HG02938 (cell line): ENCODE measurements at regions not wholly inside any gene's neighbourhood (a gene's known extent, or its start where the extent isn't known, plus 50 kb on each side); places are given as distances from the start of the nearest gene placed in this dataset.
A peak's percentile ranks its signal among the peaks of the same experiment; 100 is the strongest.

ENCODE experiments used
- ATAC-seq: cut with Tn5 transposase; IDR thresholded peaks from one replicate; pipeline ENCODE4 v1.9.1; 2021; ENCODE audit warnings: mild to moderate bottlenecking, moderate library complexity; ENCODE audit not compliant: unreplicated experiment

DNA sequence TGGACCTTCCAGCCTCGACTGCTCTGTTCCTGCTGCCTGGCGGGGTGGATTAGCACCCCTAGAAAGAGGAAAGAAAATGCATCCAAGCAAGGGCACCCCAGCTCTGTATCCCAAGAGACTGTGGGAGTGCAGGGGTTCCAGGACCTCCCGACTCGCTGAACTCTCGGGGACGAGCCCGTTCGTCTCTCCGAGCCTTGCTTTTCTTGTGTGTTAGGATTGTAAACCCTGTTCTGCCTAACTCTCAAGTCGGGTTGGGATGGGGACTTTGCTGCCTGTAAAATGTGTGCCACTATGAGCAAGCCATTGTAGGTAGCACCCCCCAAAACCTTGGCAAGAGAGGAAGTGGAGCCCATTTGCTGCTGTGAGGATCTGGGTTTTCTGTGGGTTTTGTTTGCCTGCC lies 73.2 kb upstream of the VRK1 start:
- no peak for ATAC-seq

- no peak for ATAC-seq
These were observed 72.0 kb upstream of the VRK1 start for GRCh38 chr14:96725232-96725631.

DNA sequence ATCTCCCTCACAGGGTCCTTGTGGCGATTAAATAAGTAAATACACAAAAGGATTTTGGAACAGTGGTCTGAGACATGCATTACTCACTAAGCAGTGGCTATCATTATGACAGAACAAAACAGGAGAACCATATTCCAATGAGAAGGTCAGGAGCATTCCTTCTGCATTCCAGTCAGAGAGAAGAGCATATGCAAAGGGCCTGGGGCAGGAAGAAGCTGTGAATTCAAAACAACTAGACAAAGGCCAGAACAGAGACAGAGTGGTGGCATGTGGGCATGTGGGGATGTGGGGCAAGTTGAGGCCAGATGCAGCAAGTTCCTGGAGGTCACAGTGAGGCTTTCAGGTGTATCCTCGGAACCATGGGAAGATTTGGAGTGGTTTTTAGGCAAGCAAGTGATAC lies 70.1 kb upstream of the VRK1 start:
- ATAC-seq = no peak

GRCh38 chr14:96727491-96727890 lies 69.7 kb upstream of the VRK1 start:
- ATAC-seq = no peak

DNA sequence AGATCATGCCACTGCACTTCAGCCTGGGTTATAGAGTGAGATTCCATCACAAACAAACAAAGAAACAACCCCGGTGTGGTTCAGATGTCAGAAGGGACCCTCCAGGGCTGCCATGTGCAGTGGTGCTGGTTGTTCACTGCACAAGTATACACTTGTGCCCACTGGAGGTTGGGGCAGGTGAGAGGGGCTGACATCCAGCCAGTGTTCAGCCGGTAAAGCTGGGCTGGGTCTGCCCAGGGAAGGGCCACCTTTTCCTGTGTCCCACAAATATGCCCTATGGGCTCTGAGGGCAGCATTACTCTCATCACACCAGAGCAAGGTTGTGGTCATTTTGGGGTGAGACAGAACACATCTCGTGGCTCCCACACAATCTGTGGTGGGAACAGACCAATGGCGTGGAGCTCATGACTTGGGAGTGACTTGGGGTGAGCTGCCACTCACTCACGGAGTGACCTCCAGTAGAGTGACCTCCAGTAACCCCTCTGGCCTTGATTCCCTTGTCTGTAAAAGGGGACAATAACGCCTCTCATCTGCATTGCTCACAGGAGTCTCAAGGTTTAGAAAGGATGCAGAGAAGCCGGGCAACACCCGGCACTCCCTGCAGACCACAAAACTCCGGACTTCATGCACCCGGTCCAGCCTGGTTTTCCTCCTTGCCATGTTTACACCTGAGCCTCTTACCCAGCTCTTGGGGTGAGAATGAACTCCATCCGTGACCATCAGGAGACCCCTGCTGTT lies 69.0 kb upstream of the VRK1 start:
- ATAC-seq = no peak

DNA sequence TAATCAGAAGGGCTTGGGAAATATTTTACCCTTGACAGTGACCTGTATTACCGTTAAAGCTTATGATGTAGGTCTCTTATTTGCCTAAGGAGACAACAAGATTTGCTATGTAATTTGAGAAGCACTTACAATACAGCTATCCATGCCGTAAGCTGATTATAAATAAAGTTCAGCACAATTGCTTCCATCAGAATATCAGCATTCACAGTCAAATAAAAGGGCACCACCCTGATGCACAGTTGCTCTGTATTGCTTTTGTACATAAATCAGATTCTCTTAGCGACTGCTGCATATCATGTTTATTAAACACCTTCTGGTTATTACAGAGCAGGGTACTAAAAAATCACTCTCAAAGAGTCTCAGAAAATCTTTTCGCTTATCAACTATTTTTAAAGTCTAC lies 67.3 kb upstream of the VRK1 start:
- no peak for ATAC-seq

GRCh38 chr14:96730386-96730785 lies 66.8 kb upstream of the VRK1 start:
- no peak for ATAC-seq

GRCh38 chr14:96734076-96734622 lies 63.0 kb upstream of the VRK1 start:
- ATAC-seq = no peak

GRCh38 chr14:96735526-96735925 lies 61.7 kb upstream of the VRK1 start:
- ATAC-seq = no peak

- ATAC-seq = no peak
These were observed 60.7 kb upstream of the VRK1 start for GRCh38 chr14:96736439-96736838.

GRCh38 chr14:96737881-96738280 lies 59.3 kb upstream of the VRK1 start:
- ATAC-seq = no peak

- ATAC-seq = no peak
These were observed 57.8 kb upstream of the VRK1 start for GRCh38 chr14:96739200-96739910.

- ATAC-seq = peak; percentile 74
These were observed 55.8 kb upstream of the VRK1 start for GRCh38 chr14:96741151-96741977.

DNA sequence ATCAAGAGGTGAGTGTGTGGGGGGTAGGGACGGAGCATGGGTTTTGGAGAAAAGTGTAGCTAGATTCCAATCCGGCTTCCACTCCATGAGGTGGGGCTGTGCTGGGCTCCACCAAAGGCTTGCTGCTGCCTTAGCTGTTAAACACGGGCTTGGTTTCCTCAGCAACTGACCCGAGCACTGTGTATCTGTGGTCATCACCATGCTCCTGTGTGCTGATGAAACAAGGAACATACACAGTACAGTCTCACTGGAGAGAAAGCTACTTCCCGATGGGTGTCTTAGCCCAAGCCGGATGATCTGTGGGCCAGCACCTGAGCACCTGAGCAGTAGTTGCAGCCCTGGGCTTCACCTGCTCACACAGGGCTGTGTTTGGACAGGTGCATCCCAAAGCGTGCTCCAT lies 52.9 kb upstream of the VRK1 start:
- ATAC-seq = no peak

DNA sequence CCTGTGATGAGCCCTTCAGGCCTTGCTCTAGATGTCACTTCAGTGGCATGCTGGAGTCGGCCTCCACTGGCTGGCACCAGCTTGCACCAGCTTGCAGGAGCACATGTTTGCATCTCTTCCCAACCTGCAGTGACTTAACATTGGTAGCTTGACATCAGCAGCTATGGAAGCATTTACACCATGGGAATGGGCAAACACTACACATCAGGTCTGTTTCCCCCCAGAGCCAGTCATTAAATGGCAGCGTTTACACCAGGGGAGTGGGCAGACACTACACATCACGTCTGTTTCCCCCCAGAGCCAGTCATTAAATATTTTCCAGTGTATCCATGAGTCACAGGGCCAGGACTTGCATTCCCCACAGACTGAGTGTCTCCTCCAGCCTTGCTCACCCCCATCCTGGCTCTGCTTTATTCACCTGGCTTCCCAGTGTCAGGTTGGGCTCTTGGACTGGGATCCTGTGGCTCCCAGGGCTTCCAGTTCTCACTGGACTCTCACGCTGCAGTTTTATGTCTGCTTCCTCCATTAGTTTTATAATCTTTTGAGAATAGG lies 51.6 kb upstream of the VRK1 start:
- no peak for ATAC-seq

- no peak for ATAC-seq
These were observed 51.1 kb upstream of the VRK1 start for GRCh38 chr14:96746101-96746500.

GRCh38 chr14:96747006-96747405 lies 50.2 kb upstream of the VRK1 start:
- no peak for ATAC-seq
